Trophoblast cell (in vitro differentiated cells and primary cell): ENCODE measurements at regions not wholly inside any gene's neighbourhood (a gene's known extent, or its start where the extent isn't known, plus 50 kb on each side); places are given as distances from the start of the nearest gene placed in this dataset.

Source experiments
- DNase-seq, 2 donors: peaks; one replicate each; pipeline ENCODE4 v3.0.0-alpha.2; 2016
- H2AFZ ChIP-seq: 2 replicates; pipeline ENCODE4 v1.6.1; 2013; ENCODE audit warnings: low read length, moderate library complexity, mild to moderate bottlenecking; ENCODE audit not compliant: insufficient read depth, poor library complexity
- H2AK5ac ChIP-seq: 2 replicates; pipeline ENCODE4 v1.6.1; 2013; ENCODE audit warnings: mild to moderate bottlenecking, low read length
- H2BK120ac ChIP-seq: 2 replicates; pipeline ENCODE4 v1.6.1; 2013; ENCODE audit warnings: low read length, mild to moderate bottlenecking, moderate library complexity; ENCODE audit not compliant: insufficient read depth, poor library complexity
- H2BK12ac ChIP-seq: 2 replicates; pipeline ENCODE4 v1.6.1; 2013; ENCODE audit warnings: mild to moderate bottlenecking, low read length, moderate library complexity
- H2BK5ac ChIP-seq: 2 replicates; pipeline ENCODE4 v1.6.1; 2013; ENCODE audit warnings: low read length, low read depth, moderate library complexity, mild to moderate bottlenecking; ENCODE audit not compliant: poor library complexity
- H3K14ac ChIP-seq: 2 replicates; pipeline ENCODE4 v1.6.1; 2013; ENCODE audit warnings: mild to moderate bottlenecking, low read length
- H3K18ac ChIP-seq: 2 replicates; pipeline ENCODE4 v1.6.1; 2013; ENCODE audit warnings: mild to moderate bottlenecking, low read length
- H3K23ac ChIP-seq: 2 replicates; pipeline ENCODE4 v1.6.1; 2013; ENCODE audit warnings: low read length
- H3K27ac ChIP-seq: 2 replicates; pipeline ENCODE4 v1.5.1; 2013; ENCODE audit warnings: low read depth, mild to moderate bottlenecking, inconsistent platforms, low read length, moderate library complexity
- H3K27me3 ChIP-seq: 2 replicates; pipeline ENCODE4 v1.6.1; 2013; ENCODE audit warnings: inconsistent platforms, mild to moderate bottlenecking, low read length, moderate library complexity; ENCODE audit not compliant: insufficient read depth
- H3K36me3 ChIP-seq, 2 experiments: 1 replicate in 1 of 2; 2 replicates in 1 of 2; pipeline ENCODE4 v1.6.1; 2013; ENCODE audit warnings: low read length in 2 of 2, mild to moderate bottlenecking in 2 of 2, moderate library complexity in 1 of 2; ENCODE audit not compliant: insufficient read depth in 2 of 2, control insufficient read depth in 1 of 2
- H3K4ac ChIP-seq: 2 replicates; pipeline ENCODE4 v1.6.1; 2013; ENCODE audit warnings: low read depth, mild to moderate bottlenecking, low read length, moderate library complexity
- H3K4me1 ChIP-seq, 2 experiments: 1 replicate in 1 of 2; 2 replicates in 1 of 2; pipeline ENCODE4 v1.6.1; 2013; ENCODE audit warnings: low read length in 2 of 2, mild to moderate bottlenecking in 2 of 2, moderate library complexity in 1 of 2; ENCODE audit not compliant: insufficient read depth in 2 of 2, control insufficient read depth in 1 of 2
- H3K4me2 ChIP-seq: 2 replicates; pipeline ENCODE4 v1.6.1; 2013; ENCODE audit warnings: inconsistent platforms, mild to moderate bottlenecking, low read length, moderate library complexity
- H3K4me3 ChIP-seq: 2 replicates; pipeline ENCODE4 v1.5.1; 2013; ENCODE audit warnings: mild to moderate bottlenecking, low read depth, low read length, inconsistent platforms
- H3K79me1 ChIP-seq: one replicate; pipeline ENCODE4 v1.6.1; 2013; ENCODE audit warnings: low read length
- H3K79me2 ChIP-seq: 2 replicates; pipeline ENCODE4 v1.6.1; 2013; ENCODE audit warnings: low read length, mild to moderate bottlenecking; ENCODE audit not compliant: control insufficient read depth, insufficient read depth, poor library complexity
- H3K9ac ChIP-seq: 2 replicates; pipeline ENCODE4 v1.6.1; 2013; ENCODE audit warnings: mild to moderate bottlenecking, low read length
- H3K9me3 ChIP-seq: 2 replicates; pipeline ENCODE4 v1.6.1; 2013; ENCODE audit warnings: low read depth, mild to moderate bottlenecking, control low read depth, inconsistent platforms, low read length; ENCODE audit not compliant: insufficient read depth
- H4K12ac ChIP-seq: 2 replicates; pipeline ENCODE4 v1.6.1; 2013; ENCODE audit warnings: low read depth, mild to moderate bottlenecking, low read length, moderate library complexity
- H4K8ac ChIP-seq: 2 replicates; pipeline ENCODE4 v1.6.1; 2013; ENCODE audit warnings: low read depth, mild to moderate bottlenecking, low read length, moderate library complexity
- H4K91ac ChIP-seq: one replicate; pipeline ENCODE4 v1.6.1; 2013; ENCODE audit warnings: low read depth, mild to moderate bottlenecking, low read length, moderate library complexity
- WGBS: extraction: QIAGEN DNeasy Blood & Tissue Kit; methylation state at CpG from one replicate; pipeline ENCODE4 v1.1.7; 2013; ENCODE audit warnings: missing lambda C conversion rate; ENCODE audit not compliant: insufficient read length, insufficient coverage; ENCODE audit errors: extremely low coverage; 5-methylcytosine and 5-hydroxymethylcytosine counted together

DNA sequence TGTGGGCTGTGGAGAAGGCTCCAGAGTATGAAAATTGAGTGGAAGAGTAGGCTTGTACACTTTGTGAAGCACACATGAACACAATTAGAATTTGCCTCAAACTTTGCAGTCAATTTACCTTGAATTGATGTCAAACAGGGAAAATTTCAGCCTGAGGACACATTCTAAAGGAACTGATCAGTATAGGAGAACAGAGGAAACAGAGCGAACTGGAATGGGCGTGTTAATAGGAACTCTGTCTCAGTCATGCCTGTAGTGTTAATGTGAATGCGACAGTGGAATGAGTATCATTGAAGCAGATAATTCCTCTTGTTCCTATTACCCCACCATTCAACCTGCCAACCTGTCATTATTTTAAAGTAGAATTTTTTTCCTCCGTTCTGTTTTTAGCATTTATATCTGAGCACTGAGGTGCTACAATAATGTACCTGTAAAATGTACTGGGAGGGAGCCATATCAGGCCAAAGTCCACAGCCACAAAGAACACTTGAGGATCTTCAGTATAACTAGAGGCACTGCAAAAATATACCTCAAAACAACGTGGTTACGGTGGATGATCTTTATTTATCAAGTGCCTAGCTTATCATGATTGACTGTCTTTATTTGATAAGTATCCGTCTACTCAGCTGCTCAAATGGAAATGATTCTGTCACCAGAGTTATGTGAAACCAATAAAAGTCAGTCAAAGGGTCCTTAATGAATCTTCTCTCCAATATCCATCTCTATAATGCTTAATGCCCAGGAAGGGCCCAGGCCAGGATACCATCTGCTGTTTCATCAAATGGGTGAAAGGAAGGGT, 125.3 kb upstream of the STMND1 start:
- no peak overlapping the region for H3K18ac ChIP-seq
- H4K8ac ChIP-seq = no peak overlapping the region
- H3K4ac ChIP-seq = no peak overlapping the region
- H4K91ac ChIP-seq = no peak overlapping the region
- H2BK12ac ChIP-seq = no peak overlapping the region
- H3K36me3 ChIP-seq = no peaks in the 10 kb centered on the region
- H2BK120ac ChIP-seq = no peak overlapping the region
- H2AFZ ChIP-seq = no peak overlapping the region
- no peak overlapping the region for H2AK5ac ChIP-seq
- no peaks in the 10 kb centered on the region for H3K9me3 ChIP-seq
- H3K4me3 ChIP-seq = no peak overlapping the region
- no peak overlapping the region for H3K4me2 ChIP-seq
- no peak overlapping the region for H4K12ac ChIP-seq
- H3K27ac ChIP-seq = no peak overlapping the region
- no peaks in the 10 kb centered on the region for H3K79me2 ChIP-seq
- DNase-seq = no peak
- no peaks in the 10 kb centered on the region for H3K27me3 ChIP-seq
- no peak overlapping the region for H3K9ac ChIP-seq
- H2BK5ac ChIP-seq = no peak overlapping the region
- H3K79me1 ChIP-seq = no peaks in the 10 kb centered on the region
- no peaks in the 10 kb centered on the region for H3K4me1 ChIP-seq
- H3K23ac ChIP-seq = no peak overlapping the region
- no peak overlapping the region for H3K14ac ChIP-seq
- no CpG with 5 or more reads among the region's 7 CpGs for WGBS

GRCh38 chr6:16974704-16975359, 127.0 kb upstream of the STMND1 start:
- H3K4me1 ChIP-seq = no peaks in the 10 kb centered on the region
- no peaks in the 10 kb centered on the region for H3K36me3 ChIP-seq
- H3K4me2 ChIP-seq = no peak overlapping the region
- no peak overlapping the region for H3K9ac ChIP-seq
- H3K4me3 ChIP-seq = no peak overlapping the region
- no peak overlapping the region for H2BK120ac ChIP-seq
- H3K27ac ChIP-seq = no peak overlapping the region
- no peak overlapping the region for H3K18ac ChIP-seq
- H4K12ac ChIP-seq = no peak overlapping the region
- H4K8ac ChIP-seq = no peak overlapping the region
- no peak overlapping the region for H2BK5ac ChIP-seq
- no peak overlapping the region for H3K4ac ChIP-seq
- no peak overlapping the region for H4K91ac ChIP-seq
- H2AK5ac ChIP-seq = no peak overlapping the region
- DNase-seq = no peak
- no peaks in the 10 kb centered on the region for H3K79me1 ChIP-seq
- H3K14ac ChIP-seq = no peak overlapping the region
- no peak overlapping the region for H2BK12ac ChIP-seq
- no peak overlapping the region for H2AFZ ChIP-seq
- no CpG with 5 or more reads among the region's 6 CpGs for WGBS
- H3K79me2 ChIP-seq = no peaks in the 10 kb centered on the region
- H3K27me3 ChIP-seq = no peaks in the 10 kb centered on the region
- no peaks in the 10 kb centered on the region for H3K9me3 ChIP-seq
- H3K23ac ChIP-seq = no peak overlapping the region

DNA sequence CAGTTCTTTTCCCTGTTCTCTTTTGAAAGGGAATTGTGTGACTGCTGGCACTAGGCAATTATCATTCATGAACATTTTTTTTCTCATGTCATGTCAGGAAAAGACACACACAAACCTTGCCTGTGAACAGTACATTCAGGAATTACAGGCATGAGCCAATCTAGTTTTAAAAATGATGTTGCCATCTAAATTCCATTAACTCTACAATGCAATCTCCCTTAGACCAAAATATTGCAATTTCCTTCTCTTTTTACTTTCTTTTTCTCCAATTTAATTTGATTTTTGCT, 127.5 kb upstream of the STMND1 start:
- Histone ChIP-seq H2BK5ac (no peak overlapping the region), H3K18ac (no peak overlapping the region), H3K23ac (no peak overlapping the region), H3K79me1 (no peaks in the 10 kb centered on the region), H3K27ac (no peak overlapping the region), H3K4me3 (no peak overlapping the region), H3K9ac (no peak overlapping the region), H2BK12ac (no peak overlapping the region), H2AK5ac (no peak overlapping the region), H2BK120ac (no peak overlapping the region), H3K4me1 (no peaks in the 10 kb centered on the region), H3K4me2 (no peak overlapping the region), H3K14ac (no peak overlapping the region), H4K12ac (no peak overlapping the region), H3K4ac (no peak overlapping the region), H4K8ac (no peak overlapping the region), H4K91ac (no peak overlapping the region), H3K27me3 (no peaks in the 10 kb centered on the region), H3K9me3 (no peaks in the 10 kb centered on the region), H2AFZ (no peak overlapping the region), H3K79me2 (no peaks in the 10 kb centered on the region), H3K36me3 (no peaks in the 10 kb centered on the region)
- peak in 1 of 2 donors; percentile 53 for DNase-seq

DNA sequence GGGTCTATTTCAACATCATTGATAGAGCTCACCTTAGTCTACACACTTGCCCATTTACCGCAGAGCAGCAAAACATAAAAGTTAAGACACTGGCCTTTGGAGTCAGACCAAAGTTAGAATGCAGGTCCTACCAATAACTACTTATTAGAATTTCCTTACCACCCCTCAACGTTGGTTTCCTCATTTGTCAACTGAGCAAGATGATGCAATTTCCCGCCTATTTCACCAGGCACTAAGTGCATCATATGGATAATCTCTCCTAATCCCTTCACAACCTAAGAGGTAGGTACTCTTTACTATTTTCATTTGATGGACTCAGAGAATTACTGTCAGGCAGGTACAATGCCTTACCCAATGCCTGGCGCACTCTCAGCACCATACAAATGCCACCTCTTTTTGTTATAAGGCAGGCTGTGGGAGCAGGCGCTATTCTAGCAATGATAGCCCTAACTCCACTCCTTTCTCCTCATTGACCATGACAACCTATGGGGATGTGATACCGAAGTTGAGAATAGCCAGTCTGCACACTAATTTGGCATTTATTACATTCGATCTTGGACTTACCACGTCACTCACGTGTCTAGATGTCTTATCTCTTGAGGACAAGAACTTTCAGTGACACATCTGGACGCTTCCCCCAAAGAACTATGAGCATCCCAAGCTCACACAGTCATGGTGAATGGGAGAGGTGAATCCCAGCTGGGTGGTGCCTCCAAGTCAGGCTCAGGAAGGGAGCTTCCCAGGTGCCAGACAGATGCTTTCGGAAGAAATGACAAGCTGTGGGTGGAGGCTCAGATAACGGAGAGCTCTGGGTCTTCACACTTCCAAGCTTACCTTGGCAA, 128.1 kb upstream of the STMND1 start:
- H2BK12ac ChIP-seq = no peak overlapping the region
- no peak overlapping the region for H2BK5ac ChIP-seq
- H3K4ac ChIP-seq = no peak overlapping the region
- no peaks in the 10 kb centered on the region for H3K79me2 ChIP-seq
- no peak overlapping the region for H3K9ac ChIP-seq
- no CpG with 5 or more reads among the region's 12 CpGs for WGBS
- no peaks in the 10 kb centered on the region for H3K79me1 ChIP-seq
- no peak overlapping the region for H3K27ac ChIP-seq
- no peak overlapping the region for H2AK5ac ChIP-seq
- H2BK120ac ChIP-seq = no peak overlapping the region
- no peak overlapping the region for H4K8ac ChIP-seq
- no peak overlapping the region for H2AFZ ChIP-seq
- H3K4me1 ChIP-seq = no peaks in the 10 kb centered on the region
- H3K23ac ChIP-seq = no peak overlapping the region
- no peak overlapping the region for H3K4me3 ChIP-seq
- no peak overlapping the region for H4K12ac ChIP-seq
- DNase-seq = peak in 1 of 2 donors; percentile 12
- no peak overlapping the region for H3K14ac ChIP-seq
- H3K36me3 ChIP-seq = no peaks in the 10 kb centered on the region
- no peak overlapping the region for H3K18ac ChIP-seq
- H4K91ac ChIP-seq = no peak overlapping the region
- no peaks in the 10 kb centered on the region for H3K27me3 ChIP-seq
- H3K9me3 ChIP-seq = no peaks in the 10 kb centered on the region
- H3K4me2 ChIP-seq = no peak overlapping the region
